ENCODE measurements at regions not wholly inside any gene's neighbourhood (a gene's known extent, or its start where the extent isn't known, plus 50 kb on each side); places are given as distances from the start of the nearest gene placed in this dataset.

GRCh38 chr16:85971902-85972638, 73.1 kb downstream of the IRF8 start:
- no peak for DNase-seq

GRCh38 chr16:85974428-85975375, 75.7 kb downstream of the IRF8 start:
- DNase-seq = no peak

GRCh38 chr16:85975451-85975981, 76.6 kb downstream of the IRF8 start:
- no peak for DNase-seq

- peak; percentile 91 for DNase-seq
Observed at GRCh38 chr16:85978291-85978775, 79.4 kb downstream of the IRF8 start.

GRCh38 chr16:85978976-85979375, 80.0 kb downstream of the IRF8 start:
- no peak for DNase-seq

- DNase-seq = no peak
Observed at GRCh38 chr16:85979605-85980004, 80.6 kb downstream of the IRF8 start.

GRCh38 chr16:85980686-85981085, 81.7 kb downstream of the IRF8 start:
- DNase-seq = no peak

GRCh38 chr16:85981826-85982562, 83.0 kb downstream of the IRF8 start:
- no peak for DNase-seq

GRCh38 chr16:85982563-85982939, 83.6 kb downstream of the IRF8 start:
- DNase-seq = peak; percentile 68

GRCh38 chr16:85983064-85983463, 84.1 kb downstream of the IRF8 start:
- DNase-seq = no peak

- DNase-seq = peak; percentile 32
Observed at GRCh38 chr16:85983606-85984230, 84.8 kb downstream of the IRF8 start.

- no peak for DNase-seq
Observed at GRCh38 chr16:85984231-85984880, 85.4 kb downstream of the IRF8 start.

- peak; percentile 81 for DNase-seq
Observed at GRCh38 chr16:85984947-85985451, 86.0 kb downstream of the IRF8 start.

GRCh38 chr16:85986931-85987749, 88.2 kb downstream of the IRF8 start:
- DNase-seq = peak; percentile 24

GRCh38 chr16:85987750-85988078, 88.8 kb downstream of the IRF8 start:
- no peak for DNase-seq

- no peak for DNase-seq
Observed at GRCh38 chr16:85988306-85988705, 89.3 kb downstream of the IRF8 start.

- DNase-seq = no peak
Observed at GRCh38 chr16:85988723-85989313, 89.9 kb downstream of the IRF8 start.

GRCh38 chr16:85989376-85989775, 90.4 kb downstream of the IRF8 start:
- DNase-seq = no peak

GRCh38 chr16:85989863-85990643, 91.1 kb downstream of the IRF8 start:
- no peak for DNase-seq
